SU-DHL-6 (cell line): ENCODE measurements at regions not wholly inside any gene's neighbourhood (a gene's known extent, or its start where the extent isn't known, plus 50 kb on each side); places are given as distances from the start of the nearest gene placed in this dataset.

Source experiments
- EZH2phosphoT487 ChIP-seq: fragments of 200-600 bp; sonication (generic), shearing (Covaris generic); conservative IDR thresholded peaks from 2 replicates; pipeline ENCODE4 v1.6.1; 2018; ENCODE audit warnings: mild to moderate bottlenecking, antibody characterized with exemption, low read length, moderate library complexity, mixed read lengths
- TF ChIP-seq, protein P1 (sequence below): fragments of 200-600 bp; sonication (generic); IDR thresholded peaks from one replicate; pipeline ENCODE4 v1.5.1; 2017; ENCODE audit warnings: antibody characterized with exemption, mild to moderate bottlenecking, low read length, moderate library complexity; ENCODE audit not compliant: insufficient read depth, poor library complexity, severe bottlenecking

- TF ChIP-seq, protein P1, sequence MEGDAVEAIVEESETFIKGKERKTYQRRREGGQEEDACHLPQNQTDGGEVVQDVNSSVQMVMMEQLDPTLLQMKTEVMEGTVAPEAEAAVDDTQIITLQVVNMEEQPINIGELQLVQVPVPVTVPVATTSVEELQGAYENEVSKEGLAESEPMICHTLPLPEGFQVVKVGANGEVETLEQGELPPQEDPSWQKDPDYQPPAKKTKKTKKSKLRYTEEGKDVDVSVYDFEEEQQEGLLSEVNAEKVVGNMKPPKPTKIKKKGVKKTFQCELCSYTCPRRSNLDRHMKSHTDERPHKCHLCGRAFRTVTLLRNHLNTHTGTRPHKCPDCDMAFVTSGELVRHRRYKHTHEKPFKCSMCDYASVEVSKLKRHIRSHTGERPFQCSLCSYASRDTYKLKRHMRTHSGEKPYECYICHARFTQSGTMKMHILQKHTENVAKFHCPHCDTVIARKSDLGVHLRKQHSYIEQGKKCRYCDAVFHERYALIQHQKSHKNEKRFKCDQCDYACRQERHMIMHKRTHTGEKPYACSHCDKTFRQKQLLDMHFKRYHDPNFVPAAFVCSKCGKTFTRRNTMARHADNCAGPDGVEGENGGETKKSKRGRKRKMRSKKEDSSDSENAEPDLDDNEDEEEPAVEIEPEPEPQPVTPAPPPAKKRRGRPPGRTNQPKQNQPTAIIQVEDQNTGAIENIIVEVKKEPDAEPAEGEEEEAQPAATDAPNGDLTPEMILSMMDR = no peak
- no peak for TF ChIP-seq EZH2phosphoT487
Observed at GRCh38 chr4:59457576-59457975, 1742.5 kb upstream of the ADGRL3 start.
